ENCODE measurements at regions not wholly inside any gene's neighbourhood (a gene's known extent, or its start where the extent isn't known, plus 50 kb on each side); places are given as distances from the start of the nearest gene placed in this dataset.

DNA sequence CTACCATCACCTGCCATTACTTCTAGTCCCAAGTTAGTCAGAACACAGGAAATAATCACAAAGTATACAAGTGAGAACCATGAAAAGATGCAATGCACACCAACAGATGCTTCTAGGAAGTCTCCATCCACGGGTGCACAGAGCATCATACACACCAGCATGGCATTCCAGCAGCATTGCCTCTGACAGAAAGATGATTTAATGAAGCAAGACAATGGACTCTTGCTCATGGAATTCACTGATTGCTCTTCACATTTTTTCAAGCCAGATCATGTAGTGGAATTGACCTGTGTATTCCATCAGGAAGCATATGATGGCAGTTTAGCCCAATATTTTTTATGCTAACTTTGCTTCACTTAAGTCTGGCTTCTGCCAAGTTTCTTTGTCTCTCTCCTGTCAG lies 406.3 kb upstream of the RGS17 start:
- H3K36me3 ChIP-seq (ENCODE audit: control insufficient read depth in 2 of 2, extremely low read depth in 1 of 2, insufficient read depth in 2 of 2, low read length in 2 of 2), result no peaks in the 10 kb centered on the region
- no peaks in the 10 kb centered on the region for H3K27me3 ChIP-seq (ENCODE audit: control insufficient read depth, extremely low read depth, insufficient read depth, low read length)
- dilution Hi-C loops (cut with MboI; ENCODE audit: extremely low pct_ligation_motif_present, low sequenced_read_pairs), result no loop called here
- no peak overlapping the region for H3K4me3 ChIP-seq (ENCODE audit: control insufficient read depth in 2 of 3, extremely low read depth in 1 of 3, insufficient read depth in 2 of 3, low read depth in 1 of 3, low read length in 3 of 3)
- no peak overlapping the region for H2AFZ ChIP-seq (ENCODE audit: control insufficient read depth, low read length)
- no peak overlapping the region for H3K9ac ChIP-seq (ENCODE audit: control insufficient read depth, extremely low read depth, insufficient read depth, low read length)
- DNase-seq (ENCODE audit: low read depth, low spot score) (no peak), FAIRE-seq (no peak)
- no peaks in the 10 kb centered on the region for H3K9me1 ChIP-seq (ENCODE audit: control insufficient read depth, extremely low read depth, insufficient read depth, low read length)
- no peaks in the 10 kb centered on the region for H3K79me2 ChIP-seq (ENCODE audit: control insufficient read depth, insufficient read depth, low read length)
- no peaks in the 10 kb centered on the region for H3K4me1 ChIP-seq (ENCODE audit: control insufficient read depth, extremely low read depth, insufficient read depth, low read length)
- no peak for TF ChIP-seq EZH2 (IDR thresholded peaks at IDR 0.05; ENCODE audit: low read length)
- TF ChIP-seq, protein P1, sequence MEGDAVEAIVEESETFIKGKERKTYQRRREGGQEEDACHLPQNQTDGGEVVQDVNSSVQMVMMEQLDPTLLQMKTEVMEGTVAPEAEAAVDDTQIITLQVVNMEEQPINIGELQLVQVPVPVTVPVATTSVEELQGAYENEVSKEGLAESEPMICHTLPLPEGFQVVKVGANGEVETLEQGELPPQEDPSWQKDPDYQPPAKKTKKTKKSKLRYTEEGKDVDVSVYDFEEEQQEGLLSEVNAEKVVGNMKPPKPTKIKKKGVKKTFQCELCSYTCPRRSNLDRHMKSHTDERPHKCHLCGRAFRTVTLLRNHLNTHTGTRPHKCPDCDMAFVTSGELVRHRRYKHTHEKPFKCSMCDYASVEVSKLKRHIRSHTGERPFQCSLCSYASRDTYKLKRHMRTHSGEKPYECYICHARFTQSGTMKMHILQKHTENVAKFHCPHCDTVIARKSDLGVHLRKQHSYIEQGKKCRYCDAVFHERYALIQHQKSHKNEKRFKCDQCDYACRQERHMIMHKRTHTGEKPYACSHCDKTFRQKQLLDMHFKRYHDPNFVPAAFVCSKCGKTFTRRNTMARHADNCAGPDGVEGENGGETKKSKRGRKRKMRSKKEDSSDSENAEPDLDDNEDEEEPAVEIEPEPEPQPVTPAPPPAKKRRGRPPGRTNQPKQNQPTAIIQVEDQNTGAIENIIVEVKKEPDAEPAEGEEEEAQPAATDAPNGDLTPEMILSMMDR (optimal IDR thresholded peaks at IDR 0.05 in 1 of 3, IDR thresholded peaks at IDR 0.05 in 1 of 3, conservative IDR thresholded peaks at IDR 0.05 in 1 of 3; ENCODE audit: extremely low read depth in 1 of 3, insufficient read depth in 2 of 3, low read length in 3 of 3), result no peak
- H3K27ac ChIP-seq (ENCODE audit: control insufficient read depth, insufficient read depth, low read length), result no peak overlapping the region
- no peak overlapping the region for H3K4me2 ChIP-seq (ENCODE audit: control insufficient read depth, extremely low read depth, insufficient read depth, low read depth, low read length)
- H4K20me1 ChIP-seq (ENCODE audit: control insufficient read depth, extremely low read depth, insufficient read depth, low read length), result no peaks in the 10 kb centered on the region
- H3K9me3 ChIP-seq (ENCODE audit: control insufficient read depth, low read depth, low read length), result no peaks in the 10 kb centered on the region

DNA sequence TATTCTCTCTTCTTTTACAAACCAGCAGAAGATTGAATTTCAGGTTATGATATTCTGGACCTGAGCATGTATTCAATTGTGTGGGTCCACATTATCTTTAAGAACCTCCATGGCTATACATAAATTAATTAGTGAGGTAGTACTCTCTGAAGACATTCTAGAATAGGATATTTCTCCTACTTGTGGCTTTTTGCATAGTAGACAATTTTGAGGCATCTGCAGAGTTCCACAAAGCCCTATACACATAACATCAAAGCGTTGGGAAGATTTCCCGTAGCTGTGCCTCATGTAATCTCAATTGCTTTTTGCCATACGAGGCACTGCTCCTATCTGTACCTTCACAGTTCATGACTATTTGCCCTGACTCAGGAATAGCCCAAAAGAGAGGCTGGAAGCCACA lies 395.4 kb upstream of the RGS17 start:
- no peaks in the 10 kb centered on the region for H3K4me1 ChIP-seq (ENCODE audit: control insufficient read depth, extremely low read depth, insufficient read depth, low read length)
- no peaks in the 10 kb centered on the region for H3K9me3 ChIP-seq (ENCODE audit: control insufficient read depth, low read depth, low read length)
- H3K9ac ChIP-seq (ENCODE audit: control insufficient read depth, extremely low read depth, insufficient read depth, low read length), result no peak overlapping the region
- DNase-seq (ENCODE audit: low read depth, low spot score) (no peak), FAIRE-seq (no peak)
- no peak overlapping the region for H3K27ac ChIP-seq (ENCODE audit: control insufficient read depth, insufficient read depth, low read length)
- no peak overlapping the region for H3K4me2 ChIP-seq (ENCODE audit: control insufficient read depth, extremely low read depth, insufficient read depth, low read depth, low read length)
- H3K4me3 ChIP-seq (ENCODE audit: control insufficient read depth in 2 of 3, extremely low read depth in 1 of 3, insufficient read depth in 2 of 3, low read depth in 1 of 3, low read length in 3 of 3), result no peak overlapping the region
- H3K9me1 ChIP-seq (ENCODE audit: control insufficient read depth, extremely low read depth, insufficient read depth, low read length), result no peaks in the 10 kb centered on the region
- no peaks in the 10 kb centered on the region for H3K79me2 ChIP-seq (ENCODE audit: control insufficient read depth, insufficient read depth, low read length)
- no peak overlapping the region for H2AFZ ChIP-seq (ENCODE audit: control insufficient read depth, low read length)
- dilution Hi-C loops (cut with MboI; ENCODE audit: extremely low pct_ligation_motif_present, low sequenced_read_pairs), result no loop called here
- no peaks in the 10 kb centered on the region for H3K36me3 ChIP-seq (ENCODE audit: control insufficient read depth in 2 of 2, extremely low read depth in 1 of 2, insufficient read depth in 2 of 2, low read length in 2 of 2)
- no peak for TF ChIP-seq EZH2 (IDR thresholded peaks at IDR 0.05; ENCODE audit: low read length)
- TF ChIP-seq, protein P1 (optimal IDR thresholded peaks at IDR 0.05 in 1 of 3, IDR thresholded peaks at IDR 0.05 in 1 of 3, conservative IDR thresholded peaks at IDR 0.05 in 1 of 3; ENCODE audit: extremely low read depth in 1 of 3, insufficient read depth in 2 of 3, low read length in 3 of 3), result no peak
- no peaks in the 10 kb centered on the region for H4K20me1 ChIP-seq (ENCODE audit: control insufficient read depth, extremely low read depth, insufficient read depth, low read length)
- no peaks in the 10 kb centered on the region for H3K27me3 ChIP-seq (ENCODE audit: control insufficient read depth, extremely low read depth, insufficient read depth, low read length)

All from keratinocyte (primary cell).